GM23248 (cell line): ENCODE measurements at regions not wholly inside any gene's neighbourhood (a gene's known extent, or its start where the extent isn't known, plus 50 kb on each side); places are given as distances from the start of the nearest gene placed in this dataset.
A peak's percentile ranks its signal among the peaks of the same experiment; 100 is the strongest.

Source experiments
- DNase-seq: peaks from one replicate; pipeline ENCODE4 v3.0.0-alpha.2; 2015
- H2AFZ ChIP-seq: fragments of 200-600 bp; sonication (generic); 2 replicates; pipeline ENCODE4 v1.6.1; 2016; ENCODE audit warnings: antibody characterized with exemption
- H3F3A ChIP-seq: fragments of 200-600 bp; sonication (generic); 2 replicates; pipeline ENCODE4 v1.6.1; 2016; ENCODE audit warnings: mild to moderate bottlenecking, antibody characterized with exemption, mixed run types; ENCODE audit not compliant: insufficient read depth
- H3K27ac ChIP-seq: fragments of 200-600 bp; sonication (generic); 2 replicates; pipeline ENCODE4 v1.5.1; 2016; ENCODE audit warnings: mild to moderate bottlenecking
- H3K27me3 ChIP-seq: fragments of 200-600 bp; sonication (generic); replicated peaks from 2 replicates; pipeline ENCODE4 v1.6.1; 2016; ENCODE audit warnings: mild to moderate bottlenecking; ENCODE audit not compliant: insufficient read depth
- H3K36me3 ChIP-seq: fragments of 200-600 bp; sonication (generic); 2 replicates; pipeline ENCODE4 v1.6.1; 2016; ENCODE audit warnings: low read depth, mild to moderate bottlenecking
- H3K4me1 ChIP-seq: fragments of 200-600 bp; sonication (generic); 2 replicates; pipeline ENCODE4 v1.6.1; 2016; ENCODE audit warnings: mild to moderate bottlenecking; ENCODE audit not compliant: insufficient read depth
- H3K4me2 ChIP-seq: fragments of 200-600 bp; sonication (generic); one replicate; pipeline ENCODE4 v1.6.1; 2016; ENCODE audit warnings: mild to moderate bottlenecking; ENCODE audit not compliant: unreplicated experiment
- H3K4me3 ChIP-seq: fragments of 200-600 bp; sonication (generic); 2 replicates; pipeline ENCODE4 v1.5.1; 2016; ENCODE audit warnings: mild to moderate bottlenecking
- H3K79me2 ChIP-seq: fragments of 200-600 bp; sonication (generic); 2 replicates; pipeline ENCODE4 v1.6.1; 2016; ENCODE audit warnings: mild to moderate bottlenecking; ENCODE audit not compliant: insufficient read depth
- H3K9ac ChIP-seq: fragments of 200-600 bp; sonication (generic); 2 replicates; pipeline ENCODE4 v1.6.1; 2016; ENCODE audit warnings: mild to moderate bottlenecking
- H3K9me2 ChIP-seq: fragments of 200-600 bp; sonication (generic); 2 replicates; pipeline ENCODE4 v1.6.1; 2016; ENCODE audit warnings: mixed run types, mild to moderate bottlenecking, moderate library complexity; ENCODE audit not compliant: insufficient read depth
- H3K9me3 ChIP-seq: fragments of 200-600 bp; sonication (generic); one replicate; pipeline ENCODE4 v1.6.1; 2017; ENCODE audit warnings: low read depth
- H4K20me1 ChIP-seq: fragments of 200-600 bp; sonication (generic); 2 replicates; pipeline ENCODE4 v1.6.0; 2016; ENCODE audit not compliant: insufficient read depth
- EZH2 ChIP-seq: fragments of 200-600 bp; sonication (generic); IDR thresholded peaks from 2 replicates; pipeline ENCODE4 v1.6.1; 2018; ENCODE audit warnings: antibody characterized with exemption, mild to moderate bottlenecking; ENCODE audit not compliant: insufficient read depth, poor library complexity, severe bottlenecking
- EZH2phosphoT487 ChIP-seq: fragments of 200-600 bp; sonication (generic); IDR thresholded peaks from 2 replicates; pipeline ENCODE4 v1.6.1; 2018; ENCODE audit warnings: antibody characterized with exemption, moderate library complexity, mild to moderate bottlenecking, low read depth; ENCODE audit not compliant: insufficient read depth
- WGBS, 2 experiments: methylation state at CpG; one replicate each; pipeline ENCODE4 v1.1.6; 2015 to 2017; ENCODE audit warnings: low lambda C conversion rate in 2 of 2, low coverage in 1 of 2; ENCODE audit errors: missing lambda C conversion rate in 2 of 2; 5-methylcytosine and 5-hydroxymethylcytosine counted together
- in situ Hi-C: fragments of 300-500 bp; cut with MboI; formaldehyde crosslinking; loops from 2 replicates; pipeline ENCODE4 v1.15.0; 2020

GRCh38 chr9:105067895-105068580 lies 140.1 kb upstream of the ABCA1 start:
- no peaks in the 10 kb centered on the region for H4K20me1 ChIP-seq
- 60 to 72% methylated on average over 3 of the region's 3 CpGs for WGBS, 2 experiments
- peak; percentile 68 for DNase-seq
- H3K27me3 ChIP-seq, result no peaks in the 10 kb centered on the region
- no peaks in the 10 kb centered on the region for H3K9me3 ChIP-seq
- no peak overlapping the region for H3K4me2 ChIP-seq
- TF ChIP-seq EZH2 (no peak), EZH2phosphoT487 (no peak)
- no peak overlapping the region for H3K4me3 ChIP-seq
- peak overlapping the region; percentile 57 for H3K27ac ChIP-seq
- in situ Hi-C loops, result no loop called here
- H3K9ac ChIP-seq, result no peak overlapping the region
- peaks cover 52% of the 10 kb centered on the region for H3K4me1 ChIP-seq
- peaks cover 54% of the 10 kb centered on the region for H3F3A ChIP-seq
- H3K79me2 ChIP-seq, result no peaks in the 10 kb centered on the region
- H3K36me3 ChIP-seq, result no peaks in the 10 kb centered on the region
- no peak overlapping the region; the same call in 1 of the 2 replicates for H2AFZ ChIP-seq
- H3K9me2 ChIP-seq, result no peaks in the 10 kb centered on the region

GRCh38 chr9:105069285-105069684 lies 141.3 kb upstream of the ABCA1 start:
- Histone ChIP-seq H3K79me2 (no peaks in the 10 kb centered on the region), H3K9ac (no peak overlapping the region), H4K20me1 (no peaks in the 10 kb centered on the region), H3K36me3 (no peaks in the 10 kb centered on the region), H3K9me2 (no peaks in the 10 kb centered on the region), H3K4me1 (peaks cover 41% of the 10 kb centered on the region), H3K9me3 (no peaks in the 10 kb centered on the region), H3K27me3 (no peaks in the 10 kb centered on the region), H3K4me3 (no peak overlapping the region), H3K4me2 (no peak overlapping the region), H3K27ac (no peak overlapping the region), H2AFZ (no peak overlapping the region), H3F3A (peaks cover 44% of the 10 kb centered on the region)
- WGBS, 2 experiments, result 80 to 87% methylated on average over 5 of the region's 5 CpGs
- no peak for DNase-seq
- TF ChIP-seq EZH2phosphoT487 (no peak), EZH2 (no peak)
- in situ Hi-C loops, result no loop called here

GRCh38 chr9:105069696-105070095 lies 141.7 kb upstream of the ABCA1 start:
- Histone ChIP-seq H3K27ac (0 out of 2 replicates have a peak overlapping the region, but pooled peaks have one; percentile 71), H3K36me3 (no peaks in the 10 kb centered on the region), H3K4me2 (no peak overlapping the region), H3K27me3 (no peaks in the 10 kb centered on the region), H3K4me3 (no peak overlapping the region), H3K9me2 (no peaks in the 10 kb centered on the region), H3K9me3 (no peaks in the 10 kb centered on the region), H3F3A (peaks cover 41% of the 10 kb centered on the region), H3K9ac (no peak overlapping the region), H2AFZ (no peak overlapping the region), H3K79me2 (no peaks in the 10 kb centered on the region), H3K4me1 (peaks cover 38% of the 10 kb centered on the region), H4K20me1 (no peaks in the 10 kb centered on the region)
- TF ChIP-seq EZH2phosphoT487, result no peak
- TF ChIP-seq EZH2, result no peak
- WGBS, 2 experiments, result 89 to 100% methylated on average over 1 of the region's 1 CpG
- DNase-seq, result no peak
- in situ Hi-C loops, result no loop called here

GRCh38 chr9:105070176-105070575 lies 142.2 kb upstream of the ABCA1 start:
- in situ Hi-C loops, result no loop called here
- no peak overlapping the region for H3K4me3 ChIP-seq
- TF ChIP-seq EZH2, result no peak
- TF ChIP-seq EZH2phosphoT487, result no peak
- no peaks in the 10 kb centered on the region for H3K36me3 ChIP-seq
- no peaks in the 10 kb centered on the region for H3K79me2 ChIP-seq
- no peak overlapping the region for H3K9ac ChIP-seq
- no peaks in the 10 kb centered on the region for H3K9me3 ChIP-seq
- H3K9me2 ChIP-seq, result no peaks in the 10 kb centered on the region
- no peaks in the 10 kb centered on the region for H4K20me1 ChIP-seq
- 92 to 99% methylated on average over 4 of the region's 4 CpGs for WGBS, 2 experiments
- H3K4me1 ChIP-seq, result peaks cover 33% of the 10 kb centered on the region
- H3F3A ChIP-seq, result peaks cover 36% of the 10 kb centered on the region
- H3K27me3 ChIP-seq, result no peaks in the 10 kb centered on the region
- peak overlapping the region; percentile 71; the same call in 1 of the 2 replicates for H3K27ac ChIP-seq
- no peak for DNase-seq
- H2AFZ ChIP-seq, result no peak overlapping the region
- H3K4me2 ChIP-seq, result no peak overlapping the region

- no peak overlapping the region for H3K27ac ChIP-seq
Measured at GRCh38 chr9:105072476-105072875, 144.5 kb upstream of the ABCA1 start.

More at GRCh38 chr9:105072476-105072875, 144.5 kb upstream of the ABCA1 start:
- H3K4me2 ChIP-seq, result no peak overlapping the region
- no peaks in the 10 kb centered on the region for H3K27me3 ChIP-seq
- no peaks in the 10 kb centered on the region for H3K79me2 ChIP-seq
- H2AFZ ChIP-seq, result no peak overlapping the region
- no peak overlapping the region for H3K4me3 ChIP-seq
- peaks cover 32% of the 10 kb centered on the region for H3F3A ChIP-seq
- no peaks in the 10 kb centered on the region for H3K9me2 ChIP-seq
- H3K4me1 ChIP-seq, result peaks cover 28% of the 10 kb centered on the region
- H3K9ac ChIP-seq, result no peak overlapping the region
- in situ Hi-C loops, result no loop called here
- no peaks in the 10 kb centered on the region for H4K20me1 ChIP-seq
- no peak for DNase-seq
- no peaks in the 10 kb centered on the region for H3K36me3 ChIP-seq
- no peaks in the 10 kb centered on the region for H3K9me3 ChIP-seq
- TF ChIP-seq EZH2phosphoT487 (no peak), EZH2 (no peak)
